Naive thymus-derived CD4-positive, alpha-beta T cell (primary cell): ENCODE measurements at regions not wholly inside any gene's neighbourhood (a gene's known extent, or its start where the extent isn't known, plus 50 kb on each side); places are given as distances from the start of the nearest gene placed in this dataset.

ENCODE experiments used
- ATAC-seq: fragments of 150-1000 bp; cut with Tn5 transposase; 2 replicates; pipeline ENCODE4 v1.10.0; 2021; ENCODE audit warnings: mild to moderate bottlenecking, moderate library complexity
- CTCF ChIA-PET: fragments of 350-600 bp; sonication (Branson Sonifier 250); formaldehyde crosslinking; loops from one replicate; lab custom pipeline; 2021; ENCODE audit warnings: antibody characterized with exemption; lab: Charles Lee
- POLR2A ChIA-PET: fragments of 350-600 bp; sonication (Branson Sonifier 250); formaldehyde crosslinking; loops from one replicate; lab custom pipeline; 2021; ENCODE audit warnings: antibody characterized with exemption, inconsistent platforms; lab: Charles Lee
- DNase-seq, 9 donors: peaks; one replicate each; pipeline versions ENCODE4 v3.0.0 to v3.0.0-alpha.2; 2020 to 2022; ENCODE audit warnings: mixed read lengths in 1 of 9
- H3K27ac ChIP-seq: one replicate; pipeline ENCODE4 v1.7.0; 2013; ENCODE audit warnings: mild to moderate bottlenecking, low read depth, low read length, moderate library complexity
- H3K27me3 ChIP-seq, 2 donors: one replicate each; pipeline ENCODE4 v1.7.0; 2013; ENCODE audit warnings: low read length in 2 of 2, mild to moderate bottlenecking in 2 of 2, moderate library complexity in 2 of 2; ENCODE audit not compliant: control insufficient read depth in 2 of 2, insufficient read depth in 2 of 2
- H3K36me3 ChIP-seq, 3 experiments: 1 replicate in 2 of 3; 2 replicates in 1 of 3; pipeline ENCODE4 v1.7.0; 2013; ENCODE audit warnings: low read length in 3 of 3, mild to moderate bottlenecking in 3 of 3, moderate library complexity in 1 of 3; ENCODE audit not compliant: insufficient read depth in 3 of 3, control insufficient read depth in 2 of 3
- H3K4me1 ChIP-seq, 2 donors: one replicate each; pipeline ENCODE4 v1.7.0; 2013; ENCODE audit warnings: low read length in 2 of 2, mild to moderate bottlenecking in 2 of 2, moderate library complexity in 1 of 2; ENCODE audit not compliant: control insufficient read depth in 2 of 2, insufficient read depth in 2 of 2
- H3K4me3 ChIP-seq: 2 replicates; pipeline ENCODE4 v1.7.0; 2013; ENCODE audit warnings: mild to moderate bottlenecking, low read length
- H3K9me3 ChIP-seq, 3 experiments: 1 replicate in 2 of 3; 2 replicates in 1 of 3; pipeline ENCODE4 v1.7.0; 2013; ENCODE audit warnings: low read length in 3 of 3; ENCODE audit not compliant: control insufficient read depth in 2 of 3
- H3K27ac Mint-ChIP-seq, 9 donors: one replicate each; pipeline ENCODE4 v1.8.0; 2020 to 2022; ENCODE audit warnings: mixed read lengths in 9 of 9, mild to moderate bottlenecking in 8 of 9, moderate library complexity in 5 of 9, inconsistent platforms in 2 of 9
- H3K27me3 Mint-ChIP-seq, 5 donors: one replicate each; pipeline ENCODE4 v1.8.0; 2021 to 2022; ENCODE audit warnings: mixed read lengths in 5 of 5, mild to moderate bottlenecking in 1 of 5
- H3K36me3 Mint-ChIP-seq, 5 donors: one replicate each; pipeline ENCODE4 v1.8.0; 2020 to 2022; ENCODE audit warnings: mixed read lengths in 5 of 5, mild to moderate bottlenecking in 3 of 5, inconsistent platforms in 1 of 5
- H3K4me1 Mint-ChIP-seq, 7 donors: one replicate each; pipeline ENCODE4 v1.8.0; 2020 to 2022; ENCODE audit warnings: mixed read lengths in 7 of 7, mild to moderate bottlenecking in 3 of 7, inconsistent platforms in 1 of 7
- H3K4me3 Mint-ChIP-seq, 10 donors: one replicate each; pipeline ENCODE4 v1.8.0; 2020 to 2022; ENCODE audit warnings: mild to moderate bottlenecking in 10 of 10, mixed read lengths in 10 of 10, moderate library complexity in 6 of 10, inconsistent platforms in 2 of 10
- H3K9me3 Mint-ChIP-seq, 11 donors: one replicate each; pipeline ENCODE4 v1.8.0; 2020 to 2022; ENCODE audit warnings: mixed read lengths in 11 of 11, mild to moderate bottlenecking in 4 of 11, inconsistent platforms in 1 of 11, moderate library complexity in 1 of 11
- intact Hi-C, 2 donors: fragments of 100-400 bp; cut with micrococcal nuclease; formaldehyde crosslinking; loops; one replicate each; pipeline ENCODE4 v1.15.1; 2023

DNA sequence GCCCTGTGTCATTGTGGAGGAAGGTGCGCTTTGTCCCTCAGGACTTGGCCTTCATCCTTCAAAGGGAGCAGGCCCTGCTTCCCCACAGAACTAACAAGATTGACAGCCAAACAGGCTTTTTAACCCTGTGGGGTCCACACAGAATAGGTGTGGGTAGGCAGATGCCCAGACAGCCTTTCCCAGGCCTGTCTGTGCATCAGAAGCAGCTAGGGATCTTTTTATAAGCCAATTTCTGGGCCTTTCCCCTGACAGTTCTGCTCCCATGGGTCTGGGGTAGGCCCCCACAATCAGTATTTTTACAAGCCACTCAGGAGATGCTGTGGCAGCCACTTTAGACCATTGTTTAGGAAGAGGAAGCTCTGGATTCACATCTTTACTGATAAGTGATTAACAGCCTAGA lies 69.2 kb downstream of the MRPL46 start:
- POLR2A ChIA-PET: no interaction called here
- DNase-seq (no peak), ATAC-seq (no peak)
- Histone ChIP-seq H3K4me3 (no peak overlapping the region), H3K4me1 (no peaks in the 10 kb centered on the region), H3K36me3 (no peaks in the 10 kb centered on the region), H3K27ac (no peak overlapping the region), H3K9me3 (no peaks in the 10 kb centered on the region), H3K27me3 (no peaks in the 10 kb centered on the region)
- peaks cover 4 to 11% (median 6%) of the 10 kb centered on the region in 5 donors for H3K27me3 Mint-ChIP-seq
- H3K27ac Mint-ChIP-seq: no peak overlapping the region
- CTCF ChIA-PET: no interaction called here
- no peaks in the 10 kb centered on the region for H3K36me3 Mint-ChIP-seq
- intact Hi-C loops: no loop called here
- H3K4me1 Mint-ChIP-seq: peaks cover 0 to 18% (median 10%) of the 10 kb centered on the region in 7 donors
- H3K4me3 Mint-ChIP-seq: no peak overlapping the region
- no peaks in the 10 kb centered on the region for H3K9me3 Mint-ChIP-seq

DNA sequence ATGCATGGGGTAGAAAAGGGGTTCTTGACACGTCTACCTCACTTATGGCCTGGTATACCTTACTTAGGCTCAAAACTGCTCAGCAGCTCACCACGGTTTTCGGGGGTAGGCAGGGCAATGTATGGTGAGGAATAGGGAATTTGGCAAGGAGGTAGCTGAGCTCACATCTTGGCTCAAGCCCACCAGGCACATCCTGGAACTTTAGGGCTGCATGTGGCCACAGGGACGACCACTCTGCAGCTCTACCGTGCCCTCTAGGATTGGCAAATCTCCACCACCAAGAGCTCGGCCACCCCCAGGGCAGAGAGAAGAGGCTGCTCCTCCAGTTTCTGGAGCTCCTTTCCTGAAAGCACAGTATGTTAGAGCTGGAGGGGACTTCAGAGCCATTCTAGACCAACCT lies 69.7 kb downstream of the MRPL46 start:
- ATAC-seq (no peak), DNase-seq (no peak)
- no peak overlapping the region for H3K4me3 ChIP-seq
- H3K4me1 ChIP-seq: no peaks in the 10 kb centered on the region
- H3K4me1 Mint-ChIP-seq: peaks cover 0 to 12% (median 5%) of the 10 kb centered on the region in 7 donors
- peaks cover 4 to 11% (median 6%) of the 10 kb centered on the region in 5 donors for H3K27me3 Mint-ChIP-seq
- H3K4me3 Mint-ChIP-seq: no peak overlapping the region
- ChIA-PET POLR2A (no interaction called here), CTCF (no interaction called here)
- no peaks in the 10 kb centered on the region for H3K9me3 ChIP-seq
- H3K36me3 Mint-ChIP-seq: no peaks in the 10 kb centered on the region
- H3K27ac ChIP-seq: no peak overlapping the region
- H3K27ac Mint-ChIP-seq: no peak overlapping the region
- no peaks in the 10 kb centered on the region for H3K27me3 ChIP-seq
- no peaks in the 10 kb centered on the region for H3K36me3 ChIP-seq
- no peaks in the 10 kb centered on the region for H3K9me3 Mint-ChIP-seq
- intact Hi-C loops: no loop called here

DNA sequence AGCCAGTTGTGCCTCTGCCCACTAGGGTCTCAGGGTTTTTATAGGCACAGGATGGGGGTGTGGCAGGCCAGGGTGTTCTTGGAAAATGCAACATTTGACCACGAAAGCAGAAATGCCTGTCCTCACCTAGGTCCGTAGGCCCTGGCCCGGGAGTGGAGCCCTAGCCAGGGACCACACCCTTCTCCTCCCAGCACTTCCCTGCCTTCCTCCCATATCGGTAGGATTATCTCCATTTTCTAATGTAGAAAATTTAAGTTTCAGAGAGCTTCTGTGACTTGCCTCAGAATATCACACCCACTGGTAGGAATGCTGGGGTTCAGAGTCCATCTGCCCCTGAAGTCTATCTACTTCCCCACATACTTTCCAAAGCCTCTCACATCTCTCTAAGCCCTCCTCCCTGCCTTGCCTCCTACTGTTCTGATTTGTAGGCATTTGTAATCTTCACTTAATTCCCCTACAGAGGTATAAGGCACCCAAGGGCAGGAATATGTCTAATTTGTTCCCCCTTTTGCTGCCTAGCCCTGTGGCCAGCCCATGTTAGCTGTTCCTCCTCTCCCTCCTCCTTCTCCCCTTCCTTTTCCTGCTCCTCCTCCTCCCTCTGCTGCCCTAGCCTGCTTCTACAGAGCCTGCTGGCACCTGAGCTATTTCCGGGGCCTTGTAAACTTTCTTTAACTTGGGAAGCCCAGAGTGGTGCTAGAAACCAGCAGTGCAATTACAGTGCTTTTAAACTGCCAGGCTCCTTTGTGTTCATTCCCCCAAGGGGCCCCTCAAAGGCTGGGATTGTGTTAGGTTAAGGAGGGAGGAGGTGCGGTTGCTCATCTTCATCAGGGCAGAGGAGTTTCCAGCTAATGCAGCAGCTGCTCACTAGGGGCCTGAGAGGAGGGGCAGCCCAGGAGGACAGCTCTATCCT lies 71.1 kb downstream of the MRPL46 start:
- H3K9me3 Mint-ChIP-seq: no peaks in the 10 kb centered on the region
- intact Hi-C loops: no loop called here
- H3K4me3 ChIP-seq: no peak overlapping the region
- H3K27me3 Mint-ChIP-seq: peaks cover 4 to 11% (median 6%) of the 10 kb centered on the region in 5 donors
- no peaks in the 10 kb centered on the region for H3K36me3 ChIP-seq
- H3K27ac Mint-ChIP-seq: no peak overlapping the region
- H3K4me1 Mint-ChIP-seq: peaks cover 0 to 4% (median 0%) of the 10 kb centered on the region in 7 donors
- no peak overlapping the region for H3K27ac ChIP-seq
- no peaks in the 10 kb centered on the region for H3K4me1 ChIP-seq
- H3K9me3 ChIP-seq: no peaks in the 10 kb centered on the region
- POLR2A ChIA-PET: no interaction called here
- CTCF ChIA-PET: interaction anchor here (0.6 kb wide), 1 partner anchor 48 kb away, joined by 3 read pairs; no protein-coding TSS in a partner anchor
- no peaks in the 10 kb centered on the region for H3K27me3 ChIP-seq
- no peak for ATAC-seq
- DNase-seq: no peak
- H3K4me3 Mint-ChIP-seq: no peak overlapping the region
- H3K36me3 Mint-ChIP-seq: no peaks in the 10 kb centered on the region

DNA sequence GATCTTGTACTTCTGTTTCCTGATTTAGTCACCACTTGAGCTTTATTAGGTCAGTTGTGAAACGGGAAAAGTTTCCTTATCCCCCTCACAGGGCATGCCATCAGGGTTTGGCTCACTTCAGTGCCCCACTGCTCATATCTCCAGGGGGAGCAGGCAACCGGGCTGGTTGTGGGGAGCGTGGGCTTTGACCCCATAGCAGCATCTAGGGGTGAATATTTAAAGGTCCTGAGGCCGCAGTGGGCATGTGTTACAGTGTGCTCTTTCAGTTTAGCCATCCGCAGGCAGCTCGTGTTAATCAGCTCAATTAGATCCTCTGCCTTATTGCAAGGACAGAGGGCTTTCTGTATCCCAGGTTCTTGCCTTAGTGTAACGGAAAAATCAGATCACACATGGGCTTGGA lies 71.9 kb downstream of the MRPL46 start:
- H3K4me3 ChIP-seq: no peak overlapping the region

DNA sequence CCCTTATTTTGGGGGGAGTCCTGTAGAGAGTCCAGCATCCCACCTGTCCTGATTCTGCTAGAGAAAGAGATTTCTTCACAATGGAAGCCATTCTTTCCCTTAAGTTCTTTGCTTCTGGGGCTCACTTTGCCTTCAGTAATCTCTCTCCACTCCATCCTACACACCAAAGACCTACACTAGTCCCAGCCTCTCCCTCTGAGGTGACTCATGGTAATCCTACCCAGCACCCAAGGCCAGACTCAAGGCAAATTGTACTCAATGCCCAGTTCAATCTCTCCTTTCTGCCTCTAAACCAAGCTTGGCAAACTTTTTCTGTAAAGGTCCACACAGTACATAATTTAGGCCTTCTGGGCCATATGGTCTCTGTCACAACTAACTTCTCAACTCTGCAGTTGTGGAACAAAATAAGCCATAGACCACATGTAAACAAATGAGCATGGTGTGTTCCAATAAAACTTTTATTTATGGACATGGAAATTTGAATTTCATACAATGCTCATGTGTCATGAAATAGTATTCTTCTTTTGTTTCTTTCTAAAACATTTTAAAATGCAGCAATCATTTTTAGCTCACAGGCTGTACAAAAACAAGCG lies 72.5 kb downstream of the MRPL46 start:
- H3K36me3 ChIP-seq: no peaks in the 10 kb centered on the region
- DNase-seq (no peak), ATAC-seq (no peak)
- no peak overlapping the region for H3K27ac ChIP-seq
- CTCF ChIA-PET: no interaction called here
- Mint-ChIP-seq H3K9me3 (no peaks in the 10 kb centered on the region), H3K27me3 (peaks cover 4 to 16% (median 8%) of the 10 kb centered on the region in 5 donors), H3K4me3 (no peak overlapping the region), H3K27ac (no peak overlapping the region), H3K4me1 (peaks cover 0 to 4% (median 0%) of the 10 kb centered on the region in 7 donors), H3K36me3 (no peaks in the 10 kb centered on the region)
- H3K4me3 ChIP-seq: no peak overlapping the region
- intact Hi-C loops: no loop called here
- H3K27me3 ChIP-seq: no peaks in the 10 kb centered on the region
- no peaks in the 10 kb centered on the region for H3K4me1 ChIP-seq
- H3K9me3 ChIP-seq: no peaks in the 10 kb centered on the region
- POLR2A ChIA-PET: no interaction called here

More for the DNA sequence above, 71.9 kb downstream of the MRPL46 start:
- Mint-ChIP-seq H3K4me1 (peaks cover 0 to 4% (median 0%) of the 10 kb centered on the region in 7 donors), H3K36me3 (no peaks in the 10 kb centered on the region), H3K27me3 (peaks cover 4 to 16% (median 6%) of the 10 kb centered on the region in 5 donors), H3K4me3 (no peak overlapping the region), H3K9me3 (no peaks in the 10 kb centered on the region), H3K27ac (no peak overlapping the region)
- DNase-seq: no peak
- no peak for ATAC-seq
- CTCF ChIA-PET: no interaction called here
- POLR2A ChIA-PET: no interaction called here
- intact Hi-C loops: no loop called here
- Histone ChIP-seq H3K27ac (no peak overlapping the region), H3K27me3 (no peaks in the 10 kb centered on the region), H3K36me3 (no peaks in the 10 kb centered on the region), H3K4me1 (no peaks in the 10 kb centered on the region), H3K9me3 (no peaks in the 10 kb centered on the region)

DNA sequence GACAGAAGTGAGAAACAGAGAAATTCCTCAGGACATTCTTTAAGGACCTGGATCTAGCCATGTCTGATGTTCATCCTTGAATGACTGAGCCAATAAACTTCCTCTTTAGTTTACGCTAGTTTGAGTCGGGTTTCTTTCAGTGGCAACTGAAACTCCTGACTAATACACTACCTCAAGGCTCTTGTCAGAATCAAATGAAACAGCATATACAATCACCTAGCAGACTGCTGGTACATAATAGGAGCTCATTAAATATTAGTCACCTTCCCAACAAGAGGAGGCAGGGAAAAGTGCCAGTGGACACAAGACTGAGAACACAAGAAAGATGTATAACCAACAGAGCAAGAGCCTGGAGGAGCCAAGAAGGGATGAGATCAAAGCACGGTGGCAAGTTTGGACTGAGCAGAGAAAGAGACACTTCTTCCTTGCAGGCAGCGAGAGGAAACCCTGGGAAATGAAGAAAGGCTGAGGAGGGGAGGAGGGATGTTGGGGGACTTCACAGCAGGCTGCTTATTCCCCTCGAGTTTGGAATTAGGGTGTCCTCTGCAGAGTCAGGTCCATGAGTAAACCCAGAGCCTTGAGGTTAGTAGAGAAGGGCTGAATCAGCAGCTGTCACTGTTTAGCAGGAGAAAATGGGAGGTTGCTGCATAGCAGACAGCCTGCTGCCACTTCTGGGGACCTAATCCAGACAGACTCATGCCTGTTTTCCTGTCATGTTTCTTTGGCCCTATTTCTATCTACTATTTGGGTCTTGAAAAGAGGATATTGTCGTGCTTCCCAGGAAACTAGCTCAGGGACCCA lies 73.3 kb downstream of the MRPL46 start:
- no peak for ATAC-seq
- peaks cover 4 to 16% (median 8%) of the 10 kb centered on the region in 5 donors for H3K27me3 Mint-ChIP-seq
- Histone ChIP-seq H3K27ac (no peak overlapping the region), H3K4me3 (no peak overlapping the region), H3K36me3 (no peaks in the 10 kb centered on the region), H3K4me1 (no peaks in the 10 kb centered on the region), H3K9me3 (no peaks in the 10 kb centered on the region), H3K27me3 (no peaks in the 10 kb centered on the region)
- ChIA-PET CTCF (no interaction called here), POLR2A (no interaction called here)
- H3K4me3 Mint-ChIP-seq: no peak overlapping the region
- no peak for DNase-seq
- peaks cover 0 to 4% (median 0%) of the 10 kb centered on the region in 7 donors for H3K4me1 Mint-ChIP-seq
- H3K9me3 Mint-ChIP-seq: no peaks in the 10 kb centered on the region
- intact Hi-C loops: no loop called here
- no peaks in the 10 kb centered on the region for H3K36me3 Mint-ChIP-seq
- H3K27ac Mint-ChIP-seq: no peak overlapping the region
